C4-2B (cell line): ENCODE measurements at regions not wholly inside any gene's neighbourhood (a gene's known extent, or its start where the extent isn't known, plus 50 kb on each side); places are given as distances from the start of the nearest gene placed in this dataset.

Experiments
- H3K27ac ChIP-seq: fragments of 450-650 bp; 2 replicates; pipeline ENCODE4 v1.5.1; 2017
- ZFX ChIP-seq: fragments of 450-650 bp; IDR thresholded peaks from 2 replicates; pipeline ENCODE4 v1.6.1; 2017
- TF ChIP-seq, protein P1 (sequence below): fragments of 450-650 bp; conservative IDR thresholded peaks from 2 replicates; pipeline ENCODE4 v1.5.1; 2017; ENCODE audit warnings: mild to moderate bottlenecking

DNA sequence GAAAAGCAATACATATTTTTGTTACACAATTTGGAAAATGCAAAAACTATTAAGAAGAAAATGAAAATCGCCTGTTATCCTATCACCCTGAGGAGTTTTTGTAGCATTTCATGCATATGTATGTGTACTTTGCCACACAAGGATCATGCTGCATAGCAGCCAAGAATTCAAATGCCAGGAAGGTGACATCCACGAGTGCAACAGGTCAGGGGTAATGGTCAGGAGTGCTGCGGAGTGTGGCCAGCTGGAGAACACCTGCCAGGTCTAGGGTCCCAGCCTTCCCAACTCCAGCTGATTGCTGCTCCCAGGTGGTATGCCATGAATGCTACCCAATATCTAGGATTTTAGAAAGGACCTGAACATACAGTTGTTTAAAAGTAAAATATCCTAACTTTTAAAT, 617.1 kb downstream of the PRELID2 start:
- H3K27ac ChIP-seq = no peak overlapping the region
- TF ChIP-seq, protein P1, sequence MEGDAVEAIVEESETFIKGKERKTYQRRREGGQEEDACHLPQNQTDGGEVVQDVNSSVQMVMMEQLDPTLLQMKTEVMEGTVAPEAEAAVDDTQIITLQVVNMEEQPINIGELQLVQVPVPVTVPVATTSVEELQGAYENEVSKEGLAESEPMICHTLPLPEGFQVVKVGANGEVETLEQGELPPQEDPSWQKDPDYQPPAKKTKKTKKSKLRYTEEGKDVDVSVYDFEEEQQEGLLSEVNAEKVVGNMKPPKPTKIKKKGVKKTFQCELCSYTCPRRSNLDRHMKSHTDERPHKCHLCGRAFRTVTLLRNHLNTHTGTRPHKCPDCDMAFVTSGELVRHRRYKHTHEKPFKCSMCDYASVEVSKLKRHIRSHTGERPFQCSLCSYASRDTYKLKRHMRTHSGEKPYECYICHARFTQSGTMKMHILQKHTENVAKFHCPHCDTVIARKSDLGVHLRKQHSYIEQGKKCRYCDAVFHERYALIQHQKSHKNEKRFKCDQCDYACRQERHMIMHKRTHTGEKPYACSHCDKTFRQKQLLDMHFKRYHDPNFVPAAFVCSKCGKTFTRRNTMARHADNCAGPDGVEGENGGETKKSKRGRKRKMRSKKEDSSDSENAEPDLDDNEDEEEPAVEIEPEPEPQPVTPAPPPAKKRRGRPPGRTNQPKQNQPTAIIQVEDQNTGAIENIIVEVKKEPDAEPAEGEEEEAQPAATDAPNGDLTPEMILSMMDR = no peak
- TF ChIP-seq ZFX = no peak

DNA sequence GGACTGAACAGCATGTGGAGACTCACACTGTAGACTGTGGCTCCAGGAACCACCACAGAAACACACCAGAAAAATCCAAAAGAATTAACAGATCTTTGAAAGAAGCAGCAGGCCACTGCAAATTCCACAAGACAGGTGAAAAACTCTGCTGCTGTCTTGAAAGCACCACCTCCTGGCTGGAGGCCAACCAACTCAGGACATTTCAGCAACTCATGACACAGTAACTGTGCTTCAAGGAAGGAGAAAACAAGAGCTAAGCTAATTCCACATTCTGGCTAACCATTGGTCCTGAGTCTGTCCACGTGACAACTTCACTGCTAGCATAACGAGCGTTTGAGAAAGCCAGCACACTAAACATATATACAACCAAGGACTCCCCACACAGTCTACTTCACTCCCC, 625.1 kb downstream of the PRELID2 start:
- H3K27ac ChIP-seq = no peak overlapping the region
- TF ChIP-seq ZFX = no peak
- TF ChIP-seq, protein P1 = no peak

GRCh38 chr5:145205546-145205945, 629.6 kb downstream of the PRELID2 start:
- H3K27ac ChIP-seq = no peak overlapping the region
- TF ChIP-seq, protein P1 = no peak
- no peak for TF ChIP-seq ZFX

GRCh38 chr5:145204743-145205142, 630.4 kb downstream of the PRELID2 start:
- no peak overlapping the region for H3K27ac ChIP-seq
- TF ChIP-seq ZFX = no peak
- TF ChIP-seq, protein P1 = no peak

DNA sequence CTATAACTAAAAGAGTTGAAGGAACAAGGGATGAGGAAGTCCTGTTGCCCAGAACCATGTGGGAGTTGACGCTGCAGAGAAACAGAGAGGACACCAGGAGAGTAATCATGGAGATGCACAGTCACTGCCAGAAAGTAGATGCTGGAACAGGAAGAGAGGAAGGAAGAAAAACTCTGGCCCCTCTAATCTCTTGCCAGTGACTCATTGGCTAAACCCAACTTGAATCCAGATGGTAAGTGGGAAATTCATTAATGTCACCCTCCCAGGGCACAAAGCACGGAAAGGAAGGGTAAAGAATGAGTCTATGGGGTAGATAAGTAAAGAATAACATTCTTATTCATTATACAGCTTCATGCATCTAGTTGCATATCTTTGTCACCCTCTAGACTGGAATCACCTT, 631.9 kb downstream of the PRELID2 start:
- TF ChIP-seq, protein P1 = no peak
- no peak for TF ChIP-seq ZFX
- H3K27ac ChIP-seq = no peak overlapping the region

- no peak for TF ChIP-seq ZFX
- TF ChIP-seq, protein P1 = no peak
Observed at GRCh38 chr5:145198525-145199260, 636.4 kb downstream of the PRELID2 start.

GRCh38 chr5:145189746-145190145, 645.4 kb downstream of the PRELID2 start:
- H3K27ac ChIP-seq = no peak overlapping the region
- TF ChIP-seq, protein P1 = no peak
- TF ChIP-seq ZFX = no peak

More at GRCh38 chr5:145198525-145199260, 636.4 kb downstream of the PRELID2 start:
- H3K27ac ChIP-seq = no peak overlapping the region
